GM12878 (cell line): ENCODE measurements at regions not wholly inside any gene's neighbourhood (a gene's known extent, or its start where the extent isn't known, plus 50 kb on each side); places are given as distances from the start of the nearest gene placed in this dataset.

Source experiments
- ATAC-seq: fragments of 200-7000 bp; cut with Tn5 transposase; 3 replicates; pipeline ENCODE4 v1.9.1; 2020; ENCODE audit warnings: mild to moderate bottlenecking, moderate library complexity
- BruUV-seq: library from RNA; stranded (reverse); fragments of 400-500 nt; replicated peaks from 2 replicates; lab custom pipeline; 2021; lab: Mats Ljungman, UMichigan
- CTCF ChIA-PET: fragments of 300-600 bp; sonication (Branson Sonifier 250); formaldehyde crosslinking; extraction: SDS; loops from one replicate; lab custom pipeline; 2021; ENCODE audit warnings: inconsistent platforms; lab: Yijun Ruan, JAX
- POLR2A ChIA-PET: fragments of 350-600 bp; formaldehyde crosslinking; extraction: SDS; loops from one replicate; lab custom pipeline; 2021; ENCODE audit warnings: inconsistent platforms; lab: Charles Lee
- RAD21 ChIA-PET: fragments of 300-600 bp; sonication (Branson Sonifier 250); formaldehyde crosslinking; loops from one replicate; lab custom pipeline; 2023; ENCODE audit warnings: antibody characterized with exemption; ENCODE audit not compliant: unreplicated experiment; lab: Charles Lee
- SMC1A ChIA-PET: fragments of 300-600 bp; sonication (Branson Sonifier 250); formaldehyde crosslinking; loops from one replicate; lab custom pipeline; 2023; ENCODE audit not compliant: unreplicated experiment, uncharacterized antibody; lab: Charles Lee
- DNase-seq: peaks from one replicate; pipeline ENCODE4 v3.0.0-alpha.2; 2011; ENCODE audit warnings: low read depth, low spot score
- FAIRE-seq: peaks from 3 replicates; lab custom pipeline; 2011; peaks lifted over from hg19 to GRCh38; lab: Jason Lieb, UNC
- H2AFZ ChIP-seq: 2 replicates; pipeline ENCODE4 v1.6.0; 2011; ENCODE audit warnings: low read depth, low read length, control low read depth; ENCODE audit not compliant: control insufficient read depth
- H3K27ac ChIP-seq: 2 replicates; pipeline ENCODE4 v1.5.1; 2011; ENCODE audit warnings: control low read depth; ENCODE audit not compliant: control insufficient read depth, insufficient read depth
- H3K27me3 ChIP-seq, 2 experiments: replicated peaks in 1 of 2; 2 replicates each; pipeline versions ENCODE4 v1.6.0 to v1.6.1; 2011; ENCODE audit warnings: low read length in 1 of 2; ENCODE audit not compliant: control insufficient read depth in 2 of 2, insufficient read depth in 2 of 2
- H3K36me3 ChIP-seq, 2 experiments: 2 replicates each; pipeline ENCODE4 v1.5.1; 2011; ENCODE audit warnings: low read length in 1 of 2; ENCODE audit not compliant: control insufficient read depth in 2 of 2, insufficient read depth in 2 of 2
- H3K4me1 ChIP-seq: 2 replicates; pipeline ENCODE4 v1.6.1; 2011; ENCODE audit warnings: mild to moderate bottlenecking, low read length, moderate library complexity, mixed read lengths; ENCODE audit not compliant: control insufficient read depth, insufficient read depth
- H3K4me2 ChIP-seq: 2 replicates; pipeline ENCODE4 v1.6.0; 2011; ENCODE audit warnings: control low read depth; ENCODE audit not compliant: control insufficient read depth, insufficient read depth
- H3K4me3 ChIP-seq: fragments of 200-600 bp; sonication (generic); 2 replicates; pipeline ENCODE4 v1.5.1; 2016
- H3K79me2 ChIP-seq: 2 replicates; pipeline ENCODE4 v1.6.0; 2011; ENCODE audit warnings: low read length; ENCODE audit not compliant: control insufficient read depth, insufficient read depth
- H3K9ac ChIP-seq: 2 replicates; pipeline ENCODE4 v1.8.0; 2011; ENCODE audit warnings: low read length, control low read depth, mixed read lengths; ENCODE audit not compliant: control insufficient read depth, insufficient read depth
- H3K9me3 ChIP-seq: replicated peaks from 3 replicates; pipeline ENCODE4 v1.5.1; 2011; ENCODE audit warnings: mild to moderate bottlenecking, low read length; ENCODE audit not compliant: control insufficient read depth, insufficient read depth
- H4K20me1 ChIP-seq: 2 replicates; pipeline ENCODE4 v1.6.0; 2011; ENCODE audit not compliant: control insufficient read depth, insufficient read depth
- BRCA1 ChIP-seq: IDR thresholded peaks from 2 replicates; pipeline ENCODE4 v1.6.1; 2011; ENCODE audit warnings: low read depth, low read length, improper control_type of control experiment
- NBN ChIP-seq: fragments of 450-650 bp; IDR thresholded peaks from 2 replicates; pipeline ENCODE4 v1.6.1; 2016
- POLR2A ChIP-seq: IDR thresholded peaks from 2 replicates; pipeline ENCODE4 v1.6.1; 2011; ENCODE audit warnings: low read depth, mild to moderate bottlenecking, low read length
- ZNF384 ChIP-seq: IDR thresholded peaks from 2 replicates; pipeline ENCODE4 v1.6.1; 2012; ENCODE audit warnings: low read depth, mild to moderate bottlenecking, low read length, improper control_type of control experiment, borderline replicate concordance
- WGBS: methylation state at CpG from one replicate; pipeline ENCODE4 v1.1.6; 2016; ENCODE audit warnings: low lambda C conversion rate; ENCODE audit not compliant: insufficient replicate concordance, insufficient coverage; ENCODE audit errors: missing lambda C conversion rate; 5-methylcytosine and 5-hydroxymethylcytosine counted together
- in situ Hi-C: fragments of 300-500 bp; cut with MboI; formaldehyde crosslinking; loops from 9 replicates; pipeline ENCODE4 v1.14.3; 2018; ENCODE audit warnings: mixed read lengths
- intact Hi-C: fragments of 100-400 bp; cut with micrococcal nuclease; formaldehyde crosslinking; loops from one replicate; pipeline ENCODE4 v1.14.2; 2022; ENCODE audit not compliant: unreplicated experiment
- TF ChIP-seq, protein P1 (sequence below): IDR thresholded peaks from 2 replicates; pipeline ENCODE4 v1.6.1; 2011; ENCODE audit warnings: borderline replicate concordance, low read depth, mild to moderate bottlenecking, moderate library complexity, low read length; ENCODE audit not compliant: insufficient read depth, poor library complexity, severe bottlenecking
- TF ChIP-seq, protein P2 (sequence below): IDR thresholded peaks from 2 replicates; pipeline ENCODE4 v1.6.1; 2012; ENCODE audit warnings: low read depth, low read length, improper control_type of control experiment
- TF ChIP-seq, protein P3 (sequence below): IDR thresholded peaks from 2 replicates; pipeline ENCODE4 v1.6.1; 2011; ENCODE audit warnings: low read depth, mild to moderate bottlenecking, low read length, moderate library complexity, borderline replicate concordance; ENCODE audit errors: extremely low read depth
- TF ChIP-seq, protein P4 (sequence below): IDR thresholded peaks from 2 replicates; pipeline ENCODE4 v1.6.1; 2012; ENCODE audit warnings: low read length, inconsistent platforms
- TF ChIP-seq, protein P5 (sequence below): IDR thresholded peaks from 2 replicates; pipeline ENCODE4 v1.6.1; 2011; ENCODE audit warnings: low read depth, low read length, improper control_type of control experiment, borderline replicate concordance
- TF ChIP-seq, protein P6 (sequence below): fragments of 450-650 bp; IDR thresholded peaks from 2 replicates; pipeline ENCODE4 v1.6.1; 2017; ENCODE audit warnings: mild to moderate bottlenecking, low read depth, inconsistent platforms; ENCODE audit not compliant: poor library complexity, severe bottlenecking

DNA sequence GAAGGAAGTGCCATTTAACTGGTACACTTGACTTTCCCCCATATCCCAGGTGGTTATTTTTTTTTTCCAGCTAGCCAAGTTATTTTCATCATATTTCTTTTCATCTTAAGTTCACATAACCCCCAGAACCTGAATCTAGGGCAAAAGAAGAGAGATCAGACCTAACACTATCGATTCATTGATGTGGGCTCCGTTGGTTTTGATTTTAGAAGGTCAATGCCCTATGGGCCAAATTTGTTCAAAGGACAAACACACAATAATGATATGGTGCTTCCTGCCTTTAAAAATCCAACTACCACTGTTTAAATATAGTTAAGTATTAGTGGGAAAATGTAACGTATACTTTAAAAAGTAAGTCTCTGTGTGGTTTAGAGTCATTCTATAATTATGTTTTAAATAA lies 665.7 kb downstream of the ZNF674 start:
- no peak overlapping the region for H3K27ac ChIP-seq
- H3K27me3 ChIP-seq: no peaks in the 10 kb centered on the region
- no peak overlapping the region for H3K4me2 ChIP-seq
- TF ChIP-seq, protein P1, sequence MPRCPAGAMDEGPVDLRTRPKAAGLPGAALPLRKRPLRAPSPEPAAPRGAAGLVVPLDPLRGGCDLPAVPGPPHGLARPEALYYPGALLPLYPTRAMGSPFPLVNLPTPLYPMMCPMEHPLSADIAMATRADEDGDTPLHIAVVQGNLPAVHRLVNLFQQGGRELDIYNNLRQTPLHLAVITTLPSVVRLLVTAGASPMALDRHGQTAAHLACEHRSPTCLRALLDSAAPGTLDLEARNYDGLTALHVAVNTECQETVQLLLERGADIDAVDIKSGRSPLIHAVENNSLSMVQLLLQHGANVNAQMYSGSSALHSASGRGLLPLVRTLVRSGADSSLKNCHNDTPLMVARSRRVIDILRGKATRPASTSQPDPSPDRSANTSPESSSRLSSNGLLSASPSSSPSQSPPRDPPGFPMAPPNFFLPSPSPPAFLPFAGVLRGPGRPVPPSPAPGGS: no peak
- no peak for TF ChIP-seq POLR2A
- TF ChIP-seq, protein P2, sequence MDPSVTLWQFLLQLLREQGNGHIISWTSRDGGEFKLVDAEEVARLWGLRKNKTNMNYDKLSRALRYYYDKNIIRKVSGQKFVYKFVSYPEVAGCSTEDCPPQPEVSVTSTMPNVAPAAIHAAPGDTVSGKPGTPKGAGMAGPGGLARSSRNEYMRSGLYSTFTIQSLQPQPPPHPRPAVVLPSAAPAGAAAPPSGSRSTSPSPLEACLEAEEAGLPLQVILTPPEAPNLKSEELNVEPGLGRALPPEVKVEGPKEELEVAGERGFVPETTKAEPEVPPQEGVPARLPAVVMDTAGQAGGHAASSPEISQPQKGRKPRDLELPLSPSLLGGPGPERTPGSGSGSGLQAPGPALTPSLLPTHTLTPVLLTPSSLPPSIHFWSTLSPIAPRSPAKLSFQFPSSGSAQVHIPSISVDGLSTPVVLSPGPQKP: no peak
- H2AFZ ChIP-seq: no peak overlapping the region
- 1% methylated on average over 3 of the region's 3 CpGs for WGBS
- ChIA-PET SMC1A (no interaction called here), CTCF (no interaction called here), POLR2A (no interaction called here), RAD21 (no interaction called here)
- FAIRE-seq (no peak), ATAC-seq (no peak), DNase-seq (no peak)
- H3K9ac ChIP-seq: no peak overlapping the region
- no peaks in the 10 kb centered on the region for H3K79me2 ChIP-seq
- in situ Hi-C loops: no loop called here
- H4K20me1 ChIP-seq: no peaks in the 10 kb centered on the region
- no peaks in the 10 kb centered on the region for H3K4me1 ChIP-seq
- intact Hi-C loops: no loop called here
- H3K36me3 ChIP-seq: no peaks in the 10 kb centered on the region
- no peak overlapping the region for H3K4me3 ChIP-seq
- no peaks in the 10 kb centered on the region for H3K9me3 ChIP-seq
- no TSS peak for BruUV-seq

DNA sequence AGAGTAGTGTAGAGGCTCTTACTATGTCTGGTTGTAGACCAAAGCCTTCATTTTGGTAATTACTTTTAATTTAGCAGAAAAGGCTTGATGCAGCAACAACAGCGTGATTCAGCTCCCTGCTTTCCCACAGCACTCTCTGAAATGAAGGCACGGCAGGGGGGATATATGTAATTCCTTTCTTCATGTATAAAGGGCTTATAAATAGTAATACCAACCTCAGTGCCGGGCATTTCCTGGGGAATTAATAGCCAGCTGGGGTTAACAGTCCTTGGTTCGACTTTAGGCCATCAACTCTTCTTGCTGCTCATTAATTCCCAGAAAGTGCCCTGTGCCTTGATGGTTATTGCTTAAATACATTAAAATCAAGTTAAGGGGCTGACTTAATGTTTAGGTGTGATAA lies 669.0 kb downstream of the ZNF674 start:
- DNase-seq (no peak), FAIRE-seq (no peak), ATAC-seq (no peak)
- intact Hi-C loops: no loop called here
- Histone ChIP-seq H3K4me2 (no peak overlapping the region), H3K27ac (no peak overlapping the region), H4K20me1 (no peaks in the 10 kb centered on the region), H3K4me3 (no peak overlapping the region), H3K36me3 (no peaks in the 10 kb centered on the region), H3K79me2 (no peaks in the 10 kb centered on the region), H3K9ac (no peak overlapping the region), H3K27me3 (no peaks in the 10 kb centered on the region), H3K9me3 (no peaks in the 10 kb centered on the region), H2AFZ (no peak overlapping the region), H3K4me1 (no peaks in the 10 kb centered on the region)
- ChIA-PET RAD21 (no interaction called here), CTCF (no interaction called here), POLR2A (no interaction called here), SMC1A (no interaction called here)
- 11% methylated on average over 4 of the region's 4 CpGs for WGBS
- in situ Hi-C loops: no loop called here
- BruUV-seq: no TSS peak
- TF ChIP-seq, protein P3, sequence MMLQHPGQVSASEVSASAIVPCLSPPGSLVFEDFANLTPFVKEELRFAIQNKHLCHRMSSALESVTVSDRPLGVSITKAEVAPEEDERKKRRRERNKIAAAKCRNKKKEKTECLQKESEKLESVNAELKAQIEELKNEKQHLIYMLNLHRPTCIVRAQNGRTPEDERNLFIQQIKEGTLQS: no peak
- TF ChIP-seq NBN (no peak), BRCA1 (no peak), ZNF384 (no peak)
- TF ChIP-seq, protein P4, sequence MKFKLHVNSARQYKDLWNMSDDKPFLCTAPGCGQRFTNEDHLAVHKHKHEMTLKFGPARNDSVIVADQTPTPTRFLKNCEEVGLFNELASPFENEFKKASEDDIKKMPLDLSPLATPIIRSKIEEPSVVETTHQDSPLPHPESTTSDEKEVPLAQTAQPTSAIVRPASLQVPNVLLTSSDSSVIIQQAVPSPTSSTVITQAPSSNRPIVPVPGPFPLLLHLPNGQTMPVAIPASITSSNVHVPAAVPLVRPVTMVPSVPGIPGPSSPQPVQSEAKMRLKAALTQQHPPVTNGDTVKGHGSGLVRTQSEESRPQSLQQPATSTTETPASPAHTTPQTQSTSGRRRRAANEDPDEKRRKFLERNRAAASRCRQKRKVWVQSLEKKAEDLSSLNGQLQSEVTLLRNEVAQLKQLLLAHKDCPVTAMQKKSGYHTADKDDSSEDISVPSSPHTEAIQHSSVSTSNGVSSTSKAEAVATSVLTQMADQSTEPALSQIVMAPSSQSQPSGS: no peak
- TF ChIP-seq, protein P5, sequence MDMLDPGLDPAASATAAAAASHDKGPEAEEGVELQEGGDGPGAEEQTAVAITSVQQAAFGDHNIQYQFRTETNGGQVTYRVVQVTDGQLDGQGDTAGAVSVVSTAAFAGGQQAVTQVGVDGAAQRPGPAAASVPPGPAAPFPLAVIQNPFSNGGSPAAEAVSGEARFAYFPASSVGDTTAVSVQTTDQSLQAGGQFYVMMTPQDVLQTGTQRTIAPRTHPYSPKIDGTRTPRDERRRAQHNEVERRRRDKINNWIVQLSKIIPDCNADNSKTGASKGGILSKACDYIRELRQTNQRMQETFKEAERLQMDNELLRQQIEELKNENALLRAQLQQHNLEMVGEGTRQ: no peak
- TF ChIP-seq, protein P6, sequence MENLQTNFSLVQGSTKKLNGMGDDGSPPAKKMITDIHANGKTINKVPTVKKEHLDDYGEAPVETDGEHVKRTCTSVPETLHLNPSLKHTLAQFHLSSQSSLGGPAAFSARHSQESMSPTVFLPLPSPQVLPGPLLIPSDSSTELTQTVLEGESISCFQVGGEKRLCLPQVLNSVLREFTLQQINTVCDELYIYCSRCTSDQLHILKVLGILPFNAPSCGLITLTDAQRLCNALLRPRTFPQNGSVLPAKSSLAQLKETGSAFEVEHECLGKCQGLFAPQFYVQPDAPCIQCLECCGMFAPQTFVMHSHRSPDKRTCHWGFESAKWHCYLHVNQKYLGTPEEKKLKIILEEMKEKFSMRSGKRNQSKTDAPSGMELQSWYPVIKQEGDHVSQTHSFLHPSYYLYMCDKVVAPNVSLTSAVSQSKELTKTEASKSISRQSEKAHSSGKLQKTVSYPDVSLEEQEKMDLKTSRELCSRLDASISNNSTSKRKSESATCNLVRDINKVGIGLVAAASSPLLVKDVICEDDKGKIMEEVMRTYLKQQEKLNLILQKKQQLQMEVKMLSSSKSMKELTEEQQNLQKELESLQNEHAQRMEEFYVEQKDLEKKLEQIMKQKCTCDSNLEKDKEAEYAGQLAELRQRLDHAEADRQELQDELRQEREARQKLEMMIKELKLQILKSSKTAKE: no peak
